Natural killer cell (primary cell): ENCODE measurements at regions not wholly inside any gene's neighbourhood (a gene's known extent, or its start where the extent isn't known, plus 50 kb on each side); places are given as distances from the start of the nearest gene placed in this dataset.

ENCODE experiments used
- ATAC-seq, 3 donors: fragments of 150-1000 bp in 2 of 3; fragments of 200-7000 bp in 1 of 3; cut with Tn5 transposase; 1 replicate in 1 of 3; 2 replicates in 2 of 3; pipeline ENCODE4 v1.10.0; 2021; ENCODE audit warnings: mild to moderate bottlenecking in 2 of 3, moderate library complexity in 2 of 3
- DNase-seq, 2 donors: peaks; one replicate each; pipeline versions ENCODE4 v3.0.0 to v3.0.0-alpha.2; 2013 to 2021; ENCODE audit warnings: mixed read lengths in 1 of 2
- H3K27ac ChIP-seq: one replicate; pipeline ENCODE4 v1.5.1; 2013; ENCODE audit warnings: mild to moderate bottlenecking, low read length
- H3K27me3 ChIP-seq: one replicate; pipeline ENCODE4 v1.6.1; 2013; ENCODE audit warnings: low read length; ENCODE audit not compliant: control insufficient read depth, insufficient read depth
- H3K36me3 ChIP-seq: one replicate; pipeline ENCODE4 v1.6.1; 2013; ENCODE audit warnings: low read length; ENCODE audit not compliant: control insufficient read depth, insufficient read depth
- H3K4me1 ChIP-seq: one replicate; pipeline ENCODE4 v1.6.1; 2013; ENCODE audit warnings: low read length; ENCODE audit not compliant: control insufficient read depth, insufficient read depth
- H3K4me3 ChIP-seq: one replicate; pipeline ENCODE4 v1.5.1; 2013; ENCODE audit warnings: low read length
- H3K9me3 ChIP-seq: one replicate; pipeline ENCODE4 v1.6.1; 2013; ENCODE audit warnings: low read length; ENCODE audit not compliant: control insufficient read depth, insufficient read depth
- H3K27ac Mint-ChIP-seq, 2 donors: one replicate each; pipeline ENCODE4 v1.8.0; 2022; ENCODE audit warnings: mild to moderate bottlenecking in 2 of 2, mixed read lengths in 2 of 2, moderate library complexity in 1 of 2
- H3K27me3 Mint-ChIP-seq, 2 donors: one replicate each; pipeline ENCODE4 v1.8.0; 2022; ENCODE audit warnings: low read depth in 2 of 2, mixed read lengths in 2 of 2
- H3K36me3 Mint-ChIP-seq: one replicate; pipeline ENCODE4 v1.8.0; 2022; ENCODE audit warnings: mixed read lengths
- H3K4me1 Mint-ChIP-seq, 2 donors: one replicate each; pipeline ENCODE4 v1.8.0; 2022; ENCODE audit warnings: mixed read lengths in 2 of 2
- H3K4me3 Mint-ChIP-seq: one replicate; pipeline ENCODE4 v1.8.0; 2022; ENCODE audit warnings: mild to moderate bottlenecking, moderate library complexity, mixed read lengths
- H3K9me3 Mint-ChIP-seq, 2 donors: one replicate each; pipeline ENCODE4 v1.8.0; 2022; ENCODE audit warnings: mixed read lengths in 2 of 2
- CTCF ChIP-seq: fragments of 200-600 bp; IDR thresholded peaks from one replicate; pipeline ENCODE4 v1.8.0; 2022; ENCODE audit warnings: antibody characterized with exemption
- WGBS: methylation state at CpG from one replicate; pipeline ENCODE4 v1.1.7; 2013; ENCODE audit warnings: missing lambda C conversion rate; ENCODE audit not compliant: insufficient coverage; 5-methylcytosine and 5-hydroxymethylcytosine counted together
- intact Hi-C: fragments of 100-400 bp; cut with micrococcal nuclease; formaldehyde crosslinking; loops from one replicate; pipeline ENCODE4 v1.14.2; 2022

- Mint-ChIP-seq H3K27me3 (peaks cover 0 to 3% of the 10 kb centered on the region in 2 donors), H3K27ac (no peak overlapping the region), H3K9me3 (no peaks in the 10 kb centered on the region), H3K4me1 (no peaks in the 10 kb centered on the region), H3K4me3 (no peak overlapping the region), H3K36me3 (no peaks in the 10 kb centered on the region)
- TF ChIP-seq CTCF = no peak
- ATAC-seq = no peak
- no peaks in the 10 kb centered on the region for H3K9me3 ChIP-seq
- WGBS = 67% methylated on average over 2 of the region's 2 CpGs
- intact Hi-C loops = no loop called here
- H3K27me3 ChIP-seq = no peaks in the 10 kb centered on the region
- no peaks in the 10 kb centered on the region for H3K36me3 ChIP-seq
- no peak overlapping the region for H3K4me3 ChIP-seq
- H3K27ac ChIP-seq = no peak overlapping the region
- no peaks in the 10 kb centered on the region for H3K4me1 ChIP-seq
- DNase-seq = no peak
These were observed 107.1 kb upstream of the MSX2 start for GRCh38 chr5:174617285-174617684.

- Histone ChIP-seq H3K36me3 (no peaks in the 10 kb centered on the region), H3K27me3 (no peaks in the 10 kb centered on the region), H3K4me1 (no peaks in the 10 kb centered on the region), H3K9me3 (no peaks in the 10 kb centered on the region), H3K27ac (no peak overlapping the region), H3K4me3 (no peak overlapping the region)
- no peaks in the 10 kb centered on the region for H3K4me1 Mint-ChIP-seq
- no peak overlapping the region for H3K27ac Mint-ChIP-seq
- H3K4me3 Mint-ChIP-seq = no peak overlapping the region
- no peaks in the 10 kb centered on the region for H3K36me3 Mint-ChIP-seq
- WGBS = 87% methylated on average over 9 of the region's 10 CpGs
- TF ChIP-seq CTCF = no peak
- no peaks in the 10 kb centered on the region for H3K9me3 Mint-ChIP-seq
- no peak for ATAC-seq
- H3K27me3 Mint-ChIP-seq = peaks cover 0 to 3% of the 10 kb centered on the region in 2 donors
- intact Hi-C loops = no loop called here
- DNase-seq = no peak
These were observed 106.5 kb upstream of the MSX2 start for GRCh38 chr5:174617910-174618309.

- intact Hi-C loops = no loop called here
- Histone ChIP-seq H3K36me3 (no peaks in the 10 kb centered on the region), H3K9me3 (no peaks in the 10 kb centered on the region), H3K4me1 (no peaks in the 10 kb centered on the region), H3K27ac (no peak overlapping the region), H3K4me3 (no peak overlapping the region), H3K27me3 (no peaks in the 10 kb centered on the region)
- Mint-ChIP-seq H3K9me3 (no peaks in the 10 kb centered on the region), H3K4me1 (no peaks in the 10 kb centered on the region), H3K36me3 (no peaks in the 10 kb centered on the region), H3K4me3 (no peak overlapping the region), H3K27me3 (peaks cover 0 to 3% of the 10 kb centered on the region in 2 donors), H3K27ac (no peak overlapping the region)
- ATAC-seq = no peak
- 77% methylated on average over 3 of the region's 4 CpGs for WGBS
- TF ChIP-seq CTCF = no peak
- no peak for DNase-seq
These were observed 105.8 kb upstream of the MSX2 start for GRCh38 chr5:174618589-174618988.

GRCh38 chr5:174622067-174622466 is 102.3 kb upstream of the MSX2 start:
- Mint-ChIP-seq H3K4me1 (no peaks in the 10 kb centered on the region), H3K36me3 (no peaks in the 10 kb centered on the region), H3K9me3 (no peaks in the 10 kb centered on the region), H3K27me3 (peaks cover 0 to 3% of the 10 kb centered on the region in 2 donors), H3K27ac (no peak overlapping the region), H3K4me3 (no peak overlapping the region)
- TF ChIP-seq CTCF = no peak
- no peaks in the 10 kb centered on the region for H3K4me1 ChIP-seq
- H3K36me3 ChIP-seq = no peaks in the 10 kb centered on the region
- WGBS = 98% methylated on average over 4 of the region's 4 CpGs
- intact Hi-C loops = no loop called here
- no peak overlapping the region for H3K4me3 ChIP-seq
- no peak overlapping the region for H3K27ac ChIP-seq
- no peaks in the 10 kb centered on the region for H3K27me3 ChIP-seq
- DNase-seq (no peak), ATAC-seq (no peak)
- no peaks in the 10 kb centered on the region for H3K9me3 ChIP-seq
